Breast epithelium (tissue), 3 donors: ENCODE measurements at regions not wholly inside any gene's neighbourhood (a gene's known extent, or its start where the extent isn't known, plus 50 kb on each side); places are given as distances from the start of the nearest gene placed in this dataset.

ENCODE experiments used
- CTCF ChIP-seq, 3 donors: fragments of 450-650 bp; IDR thresholded peaks; one replicate each; pipeline ENCODE4 v1.5.1; 2016 to 2017; ENCODE audit warnings: antibody characterized with exemption in 3 of 3, mild to moderate bottlenecking in 3 of 3, moderate library complexity in 3 of 3
- POLR2A ChIP-seq: fragments of 450-650 bp; IDR thresholded peaks from one replicate; pipeline ENCODE4 v1.6.1; 2016; ENCODE audit warnings: antibody characterized with exemption, mild to moderate bottlenecking, moderate library complexity

DNA sequence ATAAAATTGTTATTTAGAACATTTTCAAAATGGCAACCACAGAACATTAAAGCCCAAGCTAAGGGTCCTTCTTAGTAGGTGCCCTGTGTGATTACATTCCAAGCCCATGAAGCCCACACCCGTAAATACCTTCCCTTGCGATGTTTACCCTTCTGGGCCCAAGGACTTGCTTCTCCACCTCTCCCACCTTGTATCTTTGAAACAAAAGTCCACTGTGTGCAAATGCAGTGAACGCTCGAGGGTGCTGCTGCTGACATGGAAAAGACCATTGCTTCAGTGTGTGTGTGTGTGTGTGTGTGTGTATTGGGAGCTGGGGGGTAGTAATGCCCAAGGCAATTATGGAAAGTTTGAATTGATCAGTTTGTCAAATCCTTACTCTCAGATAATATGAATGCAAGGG is 298.1 kb downstream of the TGFB2 start:
- TF ChIP-seq CTCF (IDR thresholded peaks at IDR 0.05) (no peak), POLR2A (no peak)
